Osteoblast (primary cell): ENCODE measurements at regions not wholly inside any gene's neighbourhood (a gene's known extent, or its start where the extent isn't known, plus 50 kb on each side); places are given as distances from the start of the nearest gene placed in this dataset.

Experiments
- DNase-seq: peaks from one replicate; pipeline ENCODE4 v3.0.0; 2011; ENCODE audit warnings: low spot score, mixed read lengths; ENCODE audit not compliant: insufficient read length; ENCODE audit errors: missing footprints
- H2AFZ ChIP-seq: 2 replicates; pipeline ENCODE4 v1.6.0; 2011; ENCODE audit warnings: mild to moderate bottlenecking, low read length
- H3K27ac ChIP-seq: 2 replicates; pipeline ENCODE4 v1.5.1; 2011; ENCODE audit warnings: mild to moderate bottlenecking, low read depth, low read length, moderate library complexity
- H3K27me3 ChIP-seq: 2 replicates; pipeline ENCODE4 v1.6.0; 2012; ENCODE audit warnings: mild to moderate bottlenecking, control low read depth, inconsistent platforms, low read length, moderate library complexity; ENCODE audit not compliant: insufficient read depth
- H3K36me3 ChIP-seq: 2 replicates; pipeline ENCODE4 v1.5.1; 2011; ENCODE audit warnings: mild to moderate bottlenecking, low read length, control low read depth, moderate library complexity; ENCODE audit not compliant: insufficient read depth
- H3K4me1 ChIP-seq: 2 replicates; pipeline ENCODE4 v1.5.1; 2011; ENCODE audit warnings: mild to moderate bottlenecking, low read length, control low read depth, moderate library complexity; ENCODE audit not compliant: insufficient read depth
- H3K4me2 ChIP-seq: 2 replicates; pipeline ENCODE4 v1.6.0; 2011; ENCODE audit warnings: mild to moderate bottlenecking, low read length; ENCODE audit not compliant: insufficient read depth
- H3K4me3 ChIP-seq: fragments of 200-600 bp; sonication (generic); 3 replicates; pipeline ENCODE4 v1.5.1; 2012; ENCODE audit warnings: mild to moderate bottlenecking, low read length, inconsistent platforms; ENCODE audit not compliant: insufficient read depth
- H3K79me2 ChIP-seq: 2 replicates; pipeline ENCODE4 v1.6.0; 2012; ENCODE audit warnings: mild to moderate bottlenecking, low read length, control low read depth, inconsistent platforms; ENCODE audit not compliant: insufficient read depth
- H3K9me3 ChIP-seq: 2 replicates; pipeline ENCODE4 v1.5.1; 2011; ENCODE audit warnings: low read depth, low read length, control low read depth
- H4K20me1 ChIP-seq: 2 replicates; pipeline ENCODE4 v1.6.0; 2012; ENCODE audit warnings: mild to moderate bottlenecking, low read length, control low read depth; ENCODE audit not compliant: insufficient read depth
- TF ChIP-seq, protein P1 (sequence below): IDR thresholded peaks from 2 replicates; pipeline ENCODE4 v1.5.1; 2011; ENCODE audit warnings: mild to moderate bottlenecking, low read depth, low read length, moderate library complexity; ENCODE audit errors: extremely low read depth

DNA sequence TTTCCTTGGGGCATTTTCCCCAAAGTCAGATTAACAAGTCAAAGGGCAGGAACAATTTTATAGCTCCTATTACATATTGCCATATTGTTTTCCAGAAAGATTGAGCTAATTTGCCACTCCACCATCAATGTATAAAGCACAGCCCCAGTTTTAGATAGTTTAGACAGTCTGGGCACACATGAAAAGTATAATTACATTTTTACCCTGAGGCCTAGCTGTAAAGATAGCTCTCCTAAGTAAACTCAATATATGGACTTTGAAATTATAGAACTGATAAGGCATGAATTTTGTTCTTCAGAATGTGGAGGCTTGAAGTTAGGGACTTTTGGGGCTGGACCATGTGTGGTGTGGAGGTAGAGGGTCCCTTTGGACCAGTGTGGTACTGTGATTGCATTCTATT, 166.0 kb downstream of the FHIP1A start:
- TF ChIP-seq, protein P1, sequence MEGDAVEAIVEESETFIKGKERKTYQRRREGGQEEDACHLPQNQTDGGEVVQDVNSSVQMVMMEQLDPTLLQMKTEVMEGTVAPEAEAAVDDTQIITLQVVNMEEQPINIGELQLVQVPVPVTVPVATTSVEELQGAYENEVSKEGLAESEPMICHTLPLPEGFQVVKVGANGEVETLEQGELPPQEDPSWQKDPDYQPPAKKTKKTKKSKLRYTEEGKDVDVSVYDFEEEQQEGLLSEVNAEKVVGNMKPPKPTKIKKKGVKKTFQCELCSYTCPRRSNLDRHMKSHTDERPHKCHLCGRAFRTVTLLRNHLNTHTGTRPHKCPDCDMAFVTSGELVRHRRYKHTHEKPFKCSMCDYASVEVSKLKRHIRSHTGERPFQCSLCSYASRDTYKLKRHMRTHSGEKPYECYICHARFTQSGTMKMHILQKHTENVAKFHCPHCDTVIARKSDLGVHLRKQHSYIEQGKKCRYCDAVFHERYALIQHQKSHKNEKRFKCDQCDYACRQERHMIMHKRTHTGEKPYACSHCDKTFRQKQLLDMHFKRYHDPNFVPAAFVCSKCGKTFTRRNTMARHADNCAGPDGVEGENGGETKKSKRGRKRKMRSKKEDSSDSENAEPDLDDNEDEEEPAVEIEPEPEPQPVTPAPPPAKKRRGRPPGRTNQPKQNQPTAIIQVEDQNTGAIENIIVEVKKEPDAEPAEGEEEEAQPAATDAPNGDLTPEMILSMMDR, result no peak
- H3K4me1 ChIP-seq, result no peaks in the 10 kb centered on the region
- H3K36me3 ChIP-seq, result no peaks in the 10 kb centered on the region
- H4K20me1 ChIP-seq, result no peaks in the 10 kb centered on the region
- DNase-seq, result no peak
- H3K4me3 ChIP-seq, result no peak overlapping the region
- no peaks in the 10 kb centered on the region for H3K79me2 ChIP-seq
- no peak overlapping the region for H3K4me2 ChIP-seq
- no peaks in the 10 kb centered on the region for H3K9me3 ChIP-seq
- no peak overlapping the region for H3K27ac ChIP-seq
- H2AFZ ChIP-seq, result no peak overlapping the region
- no peaks in the 10 kb centered on the region for H3K27me3 ChIP-seq

DNA sequence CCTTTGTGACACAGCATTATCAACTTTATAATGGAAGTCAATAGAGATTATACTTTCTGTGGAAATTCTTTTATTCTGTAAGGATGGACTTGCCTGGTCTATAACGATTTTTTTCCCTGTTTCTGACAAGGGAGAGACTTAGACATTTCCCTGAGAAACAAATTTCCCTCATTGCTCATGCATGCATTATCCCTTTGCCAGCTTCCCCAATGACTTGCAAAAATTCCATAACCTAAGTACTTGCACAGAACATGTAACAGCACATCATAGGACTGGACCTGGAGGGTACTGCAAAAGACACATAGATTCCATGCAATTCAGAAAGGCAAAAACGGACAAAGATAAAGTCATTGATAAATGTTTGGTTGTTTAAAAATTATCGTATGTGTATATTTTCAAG, 166.7 kb downstream of the FHIP1A start:
- Histone ChIP-seq H3K4me3 (no peak overlapping the region), H2AFZ (no peak overlapping the region)
- TF ChIP-seq, protein P1, result no peak

DNA sequence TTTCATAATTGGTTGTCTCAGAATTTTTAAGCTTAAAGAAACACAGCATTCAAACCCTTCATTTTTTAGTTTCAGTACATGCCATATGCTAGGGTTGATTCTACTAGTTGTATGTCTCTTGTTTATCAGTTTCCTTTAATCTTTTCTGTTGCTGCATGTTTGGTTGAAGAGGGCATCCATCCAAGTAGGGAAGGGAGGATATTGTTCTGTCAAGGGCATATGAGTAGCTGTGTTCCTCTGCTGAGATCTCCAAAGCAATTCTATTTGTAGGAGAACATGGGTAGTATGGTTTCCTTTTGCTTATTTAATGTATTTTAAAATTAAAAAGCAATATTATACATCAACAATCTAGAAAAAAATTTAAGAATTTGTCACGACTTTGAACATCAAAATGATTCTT, 167.7 kb downstream of the FHIP1A start:
- TF ChIP-seq, protein P1, result no peak
- DNase-seq, result no peak
- no peak overlapping the region for H3K4me3 ChIP-seq

More for the DNA sequence above, 166.7 kb downstream of the FHIP1A start:
- DNase-seq, result no peak
- Histone ChIP-seq H3K79me2 (no peaks in the 10 kb centered on the region), H3K4me1 (no peaks in the 10 kb centered on the region), H3K9me3 (no peaks in the 10 kb centered on the region), H3K27ac (no peak overlapping the region), H4K20me1 (no peaks in the 10 kb centered on the region), H3K36me3 (no peaks in the 10 kb centered on the region), H3K27me3 (no peaks in the 10 kb centered on the region), H3K4me2 (no peak overlapping the region)

DNA sequence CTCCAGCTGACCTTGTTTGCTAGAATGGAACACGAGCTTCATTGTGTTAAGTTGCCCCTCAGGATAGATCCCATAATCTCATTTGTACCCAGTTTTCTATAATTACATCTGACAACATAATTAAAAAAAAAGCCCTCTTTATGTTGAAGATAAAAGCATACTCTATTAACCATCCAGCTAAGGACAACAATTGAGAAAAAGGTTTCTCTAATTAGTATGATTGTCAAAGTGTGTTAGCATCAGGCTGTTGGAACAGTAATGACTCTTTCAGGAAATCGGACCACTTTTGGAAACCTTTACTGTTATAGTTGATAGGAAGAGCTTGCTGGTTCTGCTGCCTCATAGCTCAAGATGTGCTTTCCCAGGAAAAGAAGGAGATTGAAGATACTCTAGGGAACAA, 172.6 kb downstream of the FHIP1A start:
- Histone ChIP-seq H3K79me2 (no peaks in the 10 kb centered on the region), H4K20me1 (no peaks in the 10 kb centered on the region), H3K4me1 (no peaks in the 10 kb centered on the region), H3K36me3 (no peaks in the 10 kb centered on the region), H3K9me3 (no peaks in the 10 kb centered on the region), H3K4me2 (no peak overlapping the region), H2AFZ (no peak overlapping the region), H3K27ac (no peak overlapping the region), H3K27me3 (no peaks in the 10 kb centered on the region), H3K4me3 (no peak overlapping the region)
- DNase-seq, result no peak
- TF ChIP-seq, protein P1, result no peak

More for the DNA sequence above, 167.7 kb downstream of the FHIP1A start:
- no peak overlapping the region for H3K27ac ChIP-seq
- no peaks in the 10 kb centered on the region for H3K79me2 ChIP-seq
- no peak overlapping the region for H3K4me2 ChIP-seq
- H3K9me3 ChIP-seq, result no peaks in the 10 kb centered on the region
- H2AFZ ChIP-seq, result no peak overlapping the region
- H4K20me1 ChIP-seq, result no peaks in the 10 kb centered on the region
- H3K4me1 ChIP-seq, result no peaks in the 10 kb centered on the region
- no peaks in the 10 kb centered on the region for H3K27me3 ChIP-seq
- H3K36me3 ChIP-seq, result no peaks in the 10 kb centered on the region
